NAMALWA (cell line): ENCODE measurements at regions not wholly inside any gene's neighbourhood (a gene's known extent, or its start where the extent isn't known, plus 50 kb on each side); places are given as distances from the start of the nearest gene placed in this dataset.

Experiments
- DNase-seq: peaks from one replicate; pipeline ENCODE4 v3.0.0-alpha.2; 2015; ENCODE audit warnings: low spot score

- no peak for DNase-seq
These were observed 229.1 kb downstream of the TSHZ3 start for GRCh38 chr19:31119951-31120690.

DNA sequence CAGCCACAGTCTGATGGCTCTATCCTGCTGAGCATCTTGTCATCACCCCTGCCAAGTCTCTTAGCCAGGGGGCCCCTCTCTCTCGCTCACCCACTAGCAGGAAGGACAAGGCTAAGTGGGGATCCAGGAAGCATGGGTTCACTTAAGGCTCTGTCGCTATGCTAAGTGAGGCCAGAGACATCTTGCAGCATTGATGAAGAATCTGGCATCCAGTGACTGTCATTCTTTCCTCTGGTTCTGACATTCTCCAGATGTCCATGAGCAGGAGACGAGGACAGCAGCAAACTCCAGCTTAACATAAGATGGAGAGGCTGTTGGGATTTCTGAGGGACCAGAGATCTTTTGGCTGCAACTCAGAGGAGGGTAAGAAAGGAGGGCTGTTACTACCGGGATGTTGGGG, 230.2 kb downstream of the TSHZ3 start:
- DNase-seq, result no peak

- no peak for DNase-seq
These were observed 230.8 kb downstream of the TSHZ3 start for GRCh38 chr19:31118287-31118955.

DNA sequence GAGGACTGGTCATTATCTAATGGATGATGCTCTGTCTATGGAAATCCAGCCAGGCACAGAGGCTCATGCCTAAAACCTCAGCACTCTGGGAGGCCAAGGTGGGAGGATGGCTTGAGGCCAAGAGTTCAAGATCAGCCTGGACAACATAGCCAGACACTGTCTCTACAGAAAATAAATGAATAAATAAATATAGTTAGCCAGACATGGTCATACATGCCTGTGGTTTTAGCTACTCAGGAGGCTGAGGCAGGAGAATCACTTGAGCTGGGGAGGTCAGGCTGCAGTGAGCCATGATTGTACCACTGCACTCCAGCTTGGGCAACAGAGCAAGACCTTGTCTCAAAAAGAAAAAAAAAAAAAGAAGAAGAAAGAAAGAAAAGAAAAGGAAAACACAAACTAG, 234.7 kb downstream of the TSHZ3 start:
- DNase-seq, result no peak

- no peak for DNase-seq
These were observed 235.9 kb downstream of the TSHZ3 start for GRCh38 chr19:31113293-31113692.

GRCh38 chr19:31112158-31112557, 237.1 kb downstream of the TSHZ3 start:
- no peak for DNase-seq

- DNase-seq, result no peak
These were observed 237.5 kb downstream of the TSHZ3 start for GRCh38 chr19:31111741-31112140.

GRCh38 chr19:31110336-31110735, 238.9 kb downstream of the TSHZ3 start:
- DNase-seq, result no peak

- DNase-seq, result no peak
These were observed 239.6 kb downstream of the TSHZ3 start for GRCh38 chr19:31109636-31110035.

DNA sequence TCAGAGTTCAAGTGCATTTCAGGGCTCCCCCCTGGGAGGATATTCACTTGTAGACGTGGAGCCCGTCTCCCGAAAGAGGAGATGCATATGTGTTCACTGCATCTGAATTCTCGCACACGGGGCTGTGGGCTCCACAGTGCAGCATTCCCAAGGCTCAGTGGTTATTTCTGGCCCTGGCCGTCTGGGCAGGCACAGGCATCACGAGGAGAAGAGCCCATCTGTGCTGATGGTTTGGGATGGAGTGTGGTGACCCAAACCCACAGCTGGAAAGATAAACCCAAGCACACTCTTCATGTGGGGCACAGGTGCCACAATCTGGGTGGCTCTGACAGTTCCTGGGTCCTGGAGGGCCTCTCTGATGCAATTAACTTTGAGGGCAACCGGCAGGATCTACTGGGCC, 242.1 kb downstream of the TSHZ3 start:
- DNase-seq, result no peak

DNA sequence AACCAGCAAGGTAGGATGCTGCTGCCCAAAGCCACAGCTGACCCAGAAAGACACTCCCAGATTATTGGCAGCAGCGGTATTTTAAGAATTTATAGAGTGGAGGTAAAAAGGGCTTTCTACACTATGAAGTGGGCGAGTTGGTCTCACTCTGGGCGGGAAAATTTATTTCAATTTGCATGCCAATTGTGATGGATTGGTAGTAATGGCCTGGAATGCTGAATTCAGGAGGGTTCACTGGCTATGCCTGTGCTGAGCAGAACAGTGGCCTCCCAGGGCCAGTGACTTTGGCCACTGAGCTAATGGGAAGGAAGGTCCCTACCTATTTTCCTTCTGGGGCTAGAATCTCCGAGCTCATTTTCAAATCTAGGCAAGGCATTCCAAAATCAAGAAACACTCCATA, 243.5 kb downstream of the TSHZ3 start:
- no peak for DNase-seq

GRCh38 chr19:31104451-31104850, 244.8 kb downstream of the TSHZ3 start:
- no peak for DNase-seq

DNA sequence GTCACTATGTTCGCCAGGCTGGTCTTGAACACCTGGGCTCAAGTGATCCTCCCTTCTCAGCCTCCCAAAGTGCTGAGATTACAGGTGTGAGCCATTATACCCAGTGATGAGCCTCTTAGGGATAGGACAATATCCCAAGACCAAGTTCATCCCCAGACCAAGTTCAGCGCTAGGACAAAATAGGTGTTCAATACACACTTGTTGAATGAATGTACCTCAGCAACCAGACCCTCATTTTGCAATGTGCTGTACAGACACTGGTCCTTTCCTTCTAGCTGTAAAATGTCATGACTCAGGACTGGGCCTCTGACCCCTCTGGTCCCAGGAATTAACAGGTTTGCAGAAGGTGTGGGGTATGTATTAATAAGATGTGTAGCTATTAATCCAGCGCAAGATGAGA, 246.0 kb downstream of the TSHZ3 start:
- DNase-seq, result no peak

GRCh38 chr19:31102674-31103073, 246.6 kb downstream of the TSHZ3 start:
- no peak for DNase-seq

DNA sequence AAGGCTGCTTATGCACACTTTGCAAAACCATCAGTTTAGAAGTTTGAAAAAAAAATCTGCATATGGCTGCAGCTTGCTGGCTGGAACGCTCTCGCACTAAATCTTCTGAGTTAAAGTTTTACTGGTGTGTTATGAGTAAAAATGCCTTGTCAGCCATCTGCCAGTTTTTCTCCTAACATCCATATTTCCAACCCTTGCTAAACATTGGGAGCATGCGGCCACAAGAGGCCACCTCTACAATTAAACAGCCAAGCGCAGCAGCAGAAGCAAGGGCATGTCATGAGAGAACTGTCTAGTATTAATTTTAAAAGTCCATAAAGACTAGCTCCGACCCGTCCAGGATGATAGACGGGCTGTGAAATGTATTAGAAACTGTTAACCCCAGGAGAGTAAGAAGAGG, 248.3 kb downstream of the TSHZ3 start:
- no peak for DNase-seq

- no peak for DNase-seq
These were observed 249.0 kb downstream of the TSHZ3 start for GRCh38 chr19:31100206-31100590.

GRCh38 chr19:31099515-31100205, 249.6 kb downstream of the TSHZ3 start:
- no peak for DNase-seq

DNA sequence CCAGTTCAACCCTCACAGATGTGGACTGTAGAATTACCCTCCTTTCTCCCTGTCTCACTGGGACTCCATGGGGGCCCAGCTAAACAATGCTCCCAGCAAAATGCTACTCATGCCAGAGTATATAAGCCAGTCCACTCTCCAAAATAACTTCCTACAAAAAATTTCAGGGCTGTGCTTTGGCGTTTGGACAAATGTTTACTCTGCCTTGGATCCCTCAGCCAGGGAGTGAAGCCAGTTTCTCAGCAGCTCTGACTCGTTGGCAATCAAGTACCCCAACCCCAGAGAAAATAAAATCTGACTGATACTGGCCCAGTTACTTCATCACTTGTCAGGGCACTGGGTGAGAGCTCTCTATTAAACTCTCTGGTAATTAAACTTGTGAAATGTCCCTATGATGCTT, 250.4 kb downstream of the TSHZ3 start:
- DNase-seq, result no peak

DNA sequence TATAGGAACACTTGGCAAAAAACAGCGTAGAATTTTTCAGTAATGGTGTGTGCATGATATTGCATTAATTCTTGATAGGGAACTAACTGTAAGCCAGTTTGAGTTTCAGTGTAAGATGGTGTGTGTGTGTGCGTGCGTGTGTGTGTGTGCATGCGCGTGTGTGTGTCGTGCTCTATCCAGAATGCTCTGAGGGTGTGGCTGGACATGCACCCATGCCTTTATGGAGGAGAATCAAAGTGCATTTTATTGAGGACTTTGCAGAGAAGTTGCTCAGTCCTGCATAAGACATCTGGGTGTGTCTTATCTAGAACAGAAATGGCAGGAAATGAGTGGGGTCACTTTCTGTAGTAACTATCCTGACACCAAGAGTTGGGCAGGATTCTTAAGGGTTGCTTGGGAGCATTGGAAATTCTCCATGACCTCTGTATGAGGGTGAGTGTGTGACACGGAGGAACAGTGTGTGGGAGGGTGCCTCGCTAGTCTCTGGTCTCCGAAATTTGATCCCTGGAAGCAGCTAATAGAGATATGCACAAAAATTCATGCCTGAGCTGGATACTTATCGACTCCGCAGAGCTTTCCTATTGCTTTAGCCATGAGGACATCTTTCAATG, 252.2 kb downstream of the TSHZ3 start:
- DNase-seq, result no peak

GRCh38 chr19:31096062-31096830, 253.0 kb downstream of the TSHZ3 start:
- no peak for DNase-seq

DNA sequence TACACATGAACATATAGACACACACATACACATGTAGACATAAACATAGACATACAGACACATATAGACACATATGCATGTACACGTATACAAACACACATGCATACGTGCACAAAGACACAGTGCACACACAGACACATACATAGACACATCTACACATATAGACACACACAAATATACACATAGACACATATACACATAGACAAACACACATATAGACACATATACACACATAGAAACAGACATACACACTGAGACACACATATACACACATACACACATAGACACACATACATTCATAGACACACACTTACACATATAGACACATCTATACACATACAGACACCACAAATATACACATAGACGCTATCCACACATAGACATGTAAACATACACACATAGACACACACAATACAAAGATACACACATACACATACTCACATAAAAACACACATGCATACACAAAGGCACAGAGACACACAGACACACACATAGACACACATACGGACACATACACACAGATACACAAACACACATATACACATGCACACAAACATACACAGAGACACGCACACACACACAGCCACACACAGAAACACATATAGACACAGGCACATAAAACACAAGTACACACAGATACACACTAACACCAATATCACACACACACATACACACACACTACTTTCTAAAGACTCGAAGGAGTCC, 254.0 kb downstream of the TSHZ3 start:
- DNase-seq, result no peak
